ENCODE measurements at regions not wholly inside any gene's neighbourhood (a gene's known extent, or its start where the extent isn't known, plus 50 kb on each side); places are given as distances from the start of the nearest gene placed in this dataset.

GRCh38 chr3:99069973-99070372 lies 168.5 kb upstream of the DCBLD2 start:
- H3K27ac ChIP-seq, result no peak overlapping the region
- DNase-seq (ENCODE audit: low read depth, low spot score), result no peak

DNA sequence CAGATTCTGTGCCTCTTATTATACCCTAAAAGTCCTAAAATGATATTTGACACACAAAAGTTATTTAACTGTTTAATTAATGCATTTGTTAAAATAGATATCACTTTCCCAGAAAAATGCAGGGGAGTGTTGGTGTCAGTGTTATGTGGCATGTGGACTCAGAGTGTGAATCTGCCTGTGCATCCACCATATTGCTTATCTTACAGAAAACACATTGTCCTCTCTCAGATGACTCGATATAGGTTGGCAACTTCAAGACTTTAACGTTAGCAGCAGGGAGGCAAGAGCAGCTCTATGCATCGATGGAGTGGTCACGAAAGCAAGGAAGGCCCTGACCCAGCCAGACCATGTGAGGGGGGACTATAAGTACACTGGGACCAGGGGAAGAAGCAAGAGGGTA lies 165.4 kb upstream of the DCBLD2 start:
- DNase-seq (ENCODE audit: low read depth, low spot score), result no peak
- H3K27ac ChIP-seq, result no peak overlapping the region

DNA sequence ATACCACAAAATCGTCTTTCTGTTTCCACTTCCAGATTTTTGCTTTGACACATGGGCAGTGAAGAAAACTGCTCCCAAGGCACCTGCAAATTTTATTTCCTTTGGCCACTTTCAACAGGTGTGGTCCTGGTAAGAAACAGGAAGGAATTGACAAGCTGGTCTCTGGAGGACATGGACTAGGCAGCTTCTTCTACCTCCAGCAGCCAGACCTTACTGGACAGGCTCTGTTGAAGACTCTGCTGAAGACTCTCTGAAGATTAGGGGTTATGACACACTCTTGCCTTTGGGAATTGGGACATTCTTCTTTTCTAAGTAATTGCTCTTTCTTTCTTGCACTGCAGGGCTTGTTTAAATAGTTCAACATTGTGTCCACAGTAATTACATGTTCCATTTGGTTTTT lies 147.7 kb upstream of the DCBLD2 start:
- no peak for DNase-seq (ENCODE audit: low read depth, low spot score)
- no peak overlapping the region for H3K27ac ChIP-seq

GRCh38 chr3:99041747-99042146 lies 140.3 kb upstream of the DCBLD2 start:
- no peak overlapping the region for H3K27ac ChIP-seq

DNA sequence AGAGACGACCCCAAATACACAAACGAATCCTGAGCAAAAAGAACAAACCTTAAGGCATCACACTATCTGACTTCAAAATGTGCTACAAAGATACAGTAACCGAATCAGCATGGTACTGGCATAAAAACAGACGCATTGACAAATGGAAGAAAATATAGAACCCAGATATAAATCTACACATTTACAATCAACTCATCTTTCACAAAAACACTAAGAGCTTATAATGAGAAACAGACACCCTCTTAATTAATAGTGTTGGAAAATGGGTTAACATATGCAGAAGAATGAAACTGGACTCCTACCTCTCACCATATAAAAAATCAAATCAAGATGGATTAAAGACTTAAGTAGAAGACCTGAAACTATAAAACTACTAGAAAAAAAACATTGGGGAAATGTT lies 130.3 kb upstream of the DCBLD2 start:
- no peak overlapping the region for H3K27ac ChIP-seq
- no peak for DNase-seq (ENCODE audit: low read depth, low spot score)

More at GRCh38 chr3:99041747-99042146, 140.3 kb upstream of the DCBLD2 start:
- DNase-seq (ENCODE audit: low read depth, low spot score), result no peak

DNA sequence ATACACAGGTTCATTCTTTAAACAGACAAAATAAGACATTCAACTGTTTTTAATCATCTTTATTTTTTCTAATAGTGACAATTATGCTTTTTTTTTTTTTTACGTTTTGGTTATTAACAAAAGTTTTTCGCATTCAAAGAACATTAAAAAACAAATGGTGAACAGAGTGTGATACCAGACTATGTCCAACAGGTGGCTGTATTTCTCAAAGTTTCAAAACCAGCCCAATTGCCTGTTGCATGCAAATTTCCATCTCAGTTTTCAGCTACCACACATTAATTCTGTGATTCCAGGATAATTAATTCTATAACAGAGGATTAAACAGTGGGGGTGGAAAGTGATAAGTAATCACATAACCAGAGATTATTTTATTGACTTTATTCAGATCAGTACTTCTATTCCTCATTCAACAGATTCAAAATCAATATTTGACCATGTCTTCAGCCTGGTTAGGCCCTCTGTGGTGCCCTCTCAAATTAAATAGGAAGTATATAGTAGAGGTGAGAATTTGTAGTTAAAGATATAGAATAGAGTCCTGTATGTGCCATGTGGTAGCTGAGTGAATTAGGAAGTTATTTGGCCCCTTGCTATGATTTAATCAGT lies 122.2 kb upstream of the DCBLD2 start:
- DNase-seq (ENCODE audit: low read depth, low spot score), result no peak
- H3K27ac ChIP-seq, result no peak overlapping the region

DNA sequence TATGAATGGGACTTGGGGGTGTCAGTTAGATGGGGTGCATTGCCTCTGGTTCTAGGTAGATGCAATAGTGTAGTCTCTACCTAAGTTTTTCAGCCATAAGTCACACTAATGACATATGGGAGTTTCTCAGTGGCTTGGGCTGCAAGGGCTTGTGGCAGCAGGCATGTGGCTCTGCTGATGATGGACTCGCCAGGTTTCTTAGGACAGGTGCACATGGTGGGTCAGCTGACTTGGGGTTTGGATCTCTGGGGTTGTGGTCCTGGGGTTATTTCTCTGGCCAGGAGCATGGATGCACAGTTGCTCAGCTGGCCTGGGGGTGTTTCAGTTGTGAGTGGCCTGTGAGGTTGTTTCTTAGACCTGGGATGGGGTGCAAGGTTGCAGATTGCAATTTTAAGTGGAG lies 120.0 kb upstream of the DCBLD2 start:
- H3K27ac ChIP-seq, result no peak overlapping the region
- no peak for DNase-seq (ENCODE audit: low read depth, low spot score)

DNA sequence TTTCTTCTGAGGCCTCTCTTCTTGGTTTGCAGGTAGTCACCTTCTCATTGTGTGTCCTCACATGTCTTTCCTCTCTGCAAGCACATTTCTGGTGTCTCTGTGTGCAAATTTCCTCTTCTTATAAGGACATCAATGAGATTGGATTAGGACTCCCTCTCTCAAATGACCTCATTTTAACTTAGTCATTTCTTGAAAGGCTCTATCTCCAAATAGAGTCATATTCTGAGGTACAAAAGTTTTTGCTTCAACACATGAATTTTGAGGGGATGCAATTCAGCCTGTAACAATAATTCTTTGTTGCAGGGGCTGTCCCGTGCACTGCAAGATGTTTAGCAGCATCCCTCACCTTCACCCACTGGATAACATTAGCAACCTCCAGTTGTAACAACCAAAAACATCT lies 115.0 kb upstream of the DCBLD2 start:
- no peak overlapping the region for H3K27ac ChIP-seq
- no peak for DNase-seq (ENCODE audit: low read depth, low spot score)

DNA sequence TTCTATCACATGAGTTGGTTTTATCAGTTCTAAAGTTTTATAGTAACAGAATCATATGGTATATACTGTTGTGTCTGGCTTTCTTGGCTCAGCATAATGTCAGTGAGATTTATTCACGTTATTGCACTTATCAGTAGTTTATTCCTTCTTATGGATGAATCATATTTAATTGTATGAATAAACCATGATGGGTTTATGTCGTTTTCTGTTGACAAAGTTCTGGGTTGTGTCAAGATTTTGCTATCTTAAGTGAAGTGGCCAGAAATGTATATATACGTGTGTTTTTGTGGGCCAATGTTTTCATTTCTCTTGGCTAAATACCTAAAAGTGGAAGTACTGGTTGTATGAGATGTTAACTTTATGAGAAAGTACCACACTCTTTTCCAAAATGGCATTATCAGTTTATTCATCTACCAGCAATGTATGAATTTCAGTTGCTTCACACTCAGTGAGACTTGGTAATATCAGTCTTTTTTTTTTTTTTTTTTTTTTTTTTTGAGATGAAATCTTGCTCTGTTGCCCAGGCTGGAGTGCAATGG lies 112.4 kb upstream of the DCBLD2 start:
- H3K27ac ChIP-seq, result no peak overlapping the region
- DNase-seq (ENCODE audit: low read depth, low spot score), result peak; percentile 6

DNA sequence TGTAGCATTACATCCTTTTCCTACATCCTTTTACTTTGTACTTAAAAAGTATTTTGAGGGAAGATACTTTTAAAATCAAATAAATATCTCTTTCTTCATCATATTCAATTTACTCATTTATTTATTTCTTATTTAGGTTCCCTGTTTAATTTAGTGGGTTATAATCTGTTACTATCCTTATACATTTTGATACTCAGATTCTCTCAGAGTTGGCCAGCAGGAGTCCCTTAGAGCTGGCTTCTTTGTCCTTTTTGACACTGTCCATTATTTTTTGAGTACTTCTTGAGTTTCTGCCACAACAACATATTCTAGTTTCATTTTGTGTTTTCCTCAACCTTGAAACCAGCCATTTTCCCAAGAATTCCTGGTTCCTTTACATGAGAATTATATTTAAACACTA lies 111.6 kb upstream of the DCBLD2 start:
- DNase-seq (ENCODE audit: low read depth, low spot score), result no peak
- H3K27ac ChIP-seq, result no peak overlapping the region

GRCh38 chr3:99012051-99012450 lies 110.6 kb upstream of the DCBLD2 start:
- H3K27ac ChIP-seq, result no peak overlapping the region
- DNase-seq (ENCODE audit: low read depth, low spot score), result no peak

GRCh38 chr3:99009851-99010250 lies 108.4 kb upstream of the DCBLD2 start:
- no peak overlapping the region for H3K27ac ChIP-seq
- DNase-seq (ENCODE audit: low read depth, low spot score), result no peak

GRCh38 chr3:99006686-99007085 lies 105.2 kb upstream of the DCBLD2 start:
- no peak overlapping the region for H3K27ac ChIP-seq
- no peak for DNase-seq (ENCODE audit: low read depth, low spot score)

DNA sequence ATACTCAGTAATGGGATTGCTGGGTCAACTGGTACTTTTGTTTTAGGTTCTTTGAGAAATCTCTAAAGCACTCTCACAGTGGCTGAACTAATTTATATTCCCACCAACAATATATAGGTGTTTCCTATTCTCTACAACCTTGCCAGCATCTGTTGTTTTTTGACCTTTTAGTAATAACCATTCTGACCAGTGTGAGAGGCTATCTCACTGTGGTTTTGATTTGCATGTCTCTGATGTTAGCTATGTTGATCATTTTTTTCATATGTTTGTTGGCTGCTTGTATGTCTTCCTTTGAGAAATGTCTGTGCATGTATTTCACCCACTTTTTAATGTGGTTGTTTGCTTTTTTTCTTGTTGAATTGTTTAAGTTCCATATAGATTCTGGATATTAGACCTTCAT lies 98.2 kb upstream of the DCBLD2 start:
- no peak overlapping the region for H3K27ac ChIP-seq
- DNase-seq (ENCODE audit: low read depth, low spot score), result no peak

- DNase-seq (ENCODE audit: low read depth, low spot score), result no peak
- H3K27ac ChIP-seq, result no peak overlapping the region
These were observed 92.8 kb upstream of the DCBLD2 start for GRCh38 chr3:98994128-98994762.

DNA sequence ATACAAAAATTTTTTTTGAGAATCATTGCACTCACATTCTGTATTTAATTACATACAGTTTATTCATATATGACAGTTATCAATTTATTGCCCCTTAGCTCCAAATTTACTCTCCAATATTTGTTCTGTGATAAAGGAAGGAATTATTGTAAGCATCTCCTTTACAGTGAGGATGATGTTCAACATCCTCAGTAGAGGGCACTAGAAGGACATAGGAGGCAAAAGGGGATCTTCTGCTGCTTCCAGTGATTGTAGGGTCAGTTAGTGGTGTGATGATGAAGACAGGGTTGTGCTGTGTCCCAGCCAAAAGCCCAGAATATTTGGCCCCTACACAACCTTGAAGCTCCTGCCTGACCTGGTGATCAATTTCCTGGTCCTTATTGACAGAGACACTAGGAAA lies 89.9 kb upstream of the DCBLD2 start:
- H3K27ac ChIP-seq, result no peak overlapping the region
- DNase-seq (ENCODE audit: low read depth, low spot score), result no peak

- no peak overlapping the region for H3K27ac ChIP-seq
- no peak for DNase-seq (ENCODE audit: low read depth, low spot score)
These were observed 89.2 kb upstream of the DCBLD2 start for GRCh38 chr3:98990657-98991056.

DNA sequence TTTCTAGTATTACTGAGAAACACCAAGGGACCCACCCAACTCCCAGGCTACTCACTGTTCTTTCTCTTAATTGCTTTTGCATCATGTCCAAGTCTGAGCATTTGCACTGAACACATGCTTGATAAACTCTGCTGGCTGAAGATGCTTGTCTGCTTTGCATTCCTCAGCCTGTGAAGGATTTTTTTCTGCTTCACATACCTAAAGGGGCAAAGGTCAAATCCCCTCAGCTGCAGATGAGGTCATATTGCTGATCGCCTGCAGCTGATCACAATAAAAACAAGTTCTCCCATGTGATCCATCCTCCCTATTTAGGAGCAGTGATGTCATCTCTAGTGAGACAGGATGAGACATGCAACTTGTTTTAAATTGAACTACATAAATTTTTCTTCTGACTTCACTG lies 84.6 kb upstream of the DCBLD2 start:
- H3K27ac ChIP-seq, result peak overlapping the region; percentile 60
- peak; percentile 86 for DNase-seq (ENCODE audit: low read depth, low spot score)

DNA sequence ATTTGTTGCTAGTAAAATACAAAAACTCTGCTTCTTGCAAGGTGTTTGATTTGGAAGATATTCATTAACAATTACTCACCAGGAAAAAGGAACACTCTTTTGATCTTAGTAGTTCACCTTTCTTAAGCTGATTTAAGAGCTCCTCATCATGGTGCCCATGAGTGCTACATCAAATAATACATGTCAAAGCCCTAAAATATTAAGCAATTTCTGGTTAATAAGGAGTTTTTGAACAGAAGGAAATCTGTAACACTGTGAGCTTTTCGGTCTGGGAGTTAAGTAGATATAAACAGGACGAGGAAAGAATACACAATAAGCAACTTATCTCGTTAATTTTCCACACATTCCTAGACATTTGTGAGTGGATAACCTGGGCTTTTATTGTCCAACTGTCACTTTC lies 83.9 kb upstream of the DCBLD2 start:
- peak overlapping the region; percentile 60 for H3K27ac ChIP-seq
- DNase-seq (ENCODE audit: low read depth, low spot score), result no peak

GRCh38 chr3:98984024-98984423 lies 82.5 kb upstream of the DCBLD2 start:
- H3K27ac ChIP-seq, result peak overlapping the region; percentile 60
- DNase-seq (ENCODE audit: low read depth, low spot score), result no peak

- peak overlapping the region; percentile 60 for H3K27ac ChIP-seq
These were observed 80.9 kb upstream of the DCBLD2 start for GRCh38 chr3:98982351-98982750.

More at GRCh38 chr3:98982351-98982750, 80.9 kb upstream of the DCBLD2 start:
- no peak for DNase-seq (ENCODE audit: low read depth, low spot score)

Data from epithelial cell of prostate (primary cell).